CD14-positive monocyte (primary cell): ENCODE measurements at regions not wholly inside any gene's neighbourhood (a gene's known extent, or its start where the extent isn't known, plus 50 kb on each side); places are given as distances from the start of the nearest gene placed in this dataset.

Experiments
- DNase-seq, 3 donors: peaks; one replicate each; pipeline ENCODE4 v3.0.0-alpha.2; 2011 to 2022
- H2AFZ ChIP-seq: 2 replicates; pipeline ENCODE4 v1.6.0; 2012; ENCODE audit warnings: mild to moderate bottlenecking, low read depth, low read length, inconsistent platforms; ENCODE audit not compliant: insufficient read depth, poor library complexity, severe bottlenecking
- H3K27ac ChIP-seq, 2 donors: 1 replicate in 1 of 2; 2 replicates in 1 of 2; pipeline ENCODE4 v1.5.1; 2012 to 2013; ENCODE audit warnings: low read length in 2 of 2, control low read depth in 1 of 2, inconsistent platforms in 1 of 2, low read depth in 1 of 2, mild to moderate bottlenecking in 1 of 2
- H3K27me3 ChIP-seq, 2 donors: one replicate each; pipeline versions ENCODE4 v1.6.0 to v1.6.1; 2011 to 2013; ENCODE audit warnings: low read length in 2 of 2; ENCODE audit not compliant: control insufficient read depth in 2 of 2, insufficient read depth in 2 of 2
- H3K36me3 ChIP-seq, 2 donors: replicated peaks in 1 of 2; 1 replicate in 1 of 2; 2 replicates in 1 of 2; pipeline versions ENCODE4 v1.5.1 to v1.6.1; 2012 to 2013; ENCODE audit warnings: low read length in 2 of 2, control low read depth in 1 of 2, inconsistent platforms in 1 of 2, mild to moderate bottlenecking in 1 of 2; ENCODE audit not compliant: insufficient read depth in 2 of 2, control insufficient read depth in 1 of 2
- H3K4me1 ChIP-seq, 2 donors: 1 replicate in 1 of 2; 2 replicates in 1 of 2; pipeline versions ENCODE4 v1.5.1 to v1.6.1; 2012 to 2013; ENCODE audit warnings: low read length in 2 of 2, control low read depth in 1 of 2, inconsistent platforms in 1 of 2, mild to moderate bottlenecking in 1 of 2, moderate library complexity in 1 of 2; ENCODE audit not compliant: insufficient read depth in 2 of 2, control insufficient read depth in 1 of 2
- H3K4me2 ChIP-seq: replicated peaks from 2 replicates; pipeline ENCODE3; 2012; ENCODE audit warnings: low read length, moderate library complexity, mild to moderate bottlenecking; ENCODE audit not compliant: poor library complexity, severe bottlenecking; ENCODE audit errors: extremely low read depth
- H3K4me3 ChIP-seq, 3 experiments: fragments of 200-600 bp in 1 of 3; sonication (generic) in 1 of 3; replicated peaks in 1 of 3; 1 replicate in 2 of 3; 2 replicates in 1 of 3; pipeline ENCODE4 v1.5.1; 2011 to 2013; ENCODE audit warnings: low read length in 3 of 3, mild to moderate bottlenecking in 3 of 3, control low read depth in 2 of 3, low read depth in 2 of 3, inconsistent platforms in 1 of 3, moderate library complexity in 1 of 3
- H3K79me2 ChIP-seq: 2 replicates; pipeline ENCODE4 v1.6.0; 2012; ENCODE audit warnings: mild to moderate bottlenecking, control low read depth, inconsistent platforms, low read length, moderate library complexity; ENCODE audit not compliant: insufficient read depth
- H3K9ac ChIP-seq: 2 replicates; pipeline ENCODE4 v1.6.0; 2017; ENCODE audit warnings: low read length, mild to moderate bottlenecking; ENCODE audit not compliant: insufficient read depth, poor library complexity, severe bottlenecking
- H3K9me3 ChIP-seq, 2 donors: replicated peaks in 1 of 2; 1 replicate in 1 of 2; 2 replicates in 1 of 2; pipeline versions ENCODE4 v1.5.1 to v1.6.1; 2012 to 2013; ENCODE audit warnings: low read length in 2 of 2, control low read depth in 1 of 2; ENCODE audit not compliant: control insufficient read depth in 1 of 2, insufficient read depth in 1 of 2
- H4K20me1 ChIP-seq: 2 replicates; pipeline ENCODE4 v1.6.0; 2012; ENCODE audit warnings: mild to moderate bottlenecking, low read length, control low read depth, moderate library complexity; ENCODE audit not compliant: insufficient read depth
- H3K27ac Mint-ChIP-seq, 7 donors: one replicate each; pipeline ENCODE4 v1.8.0; 2020; ENCODE audit warnings: mild to moderate bottlenecking in 7 of 7, mixed read lengths in 7 of 7, moderate library complexity in 6 of 7, inconsistent platforms in 2 of 7
- H3K27me3 Mint-ChIP-seq, 3 donors: one replicate each; pipeline ENCODE4 v1.8.0; 2021 to 2022; ENCODE audit warnings: low read depth in 3 of 3, mild to moderate bottlenecking in 3 of 3, mixed read lengths in 3 of 3, moderate library complexity in 3 of 3, inconsistent platforms in 1 of 3
- H3K36me3 Mint-ChIP-seq, 2 donors: one replicate each; pipeline ENCODE4 v1.8.0; 2020; ENCODE audit warnings: mixed read lengths in 2 of 2, inconsistent platforms in 1 of 2, mild to moderate bottlenecking in 1 of 2
- H3K4me1 Mint-ChIP-seq: one replicate; pipeline ENCODE4 v1.8.0; 2020; ENCODE audit warnings: mild to moderate bottlenecking, mixed read lengths
- H3K4me3 Mint-ChIP-seq, 2 donors: one replicate each; pipeline ENCODE4 v1.8.0; 2020; ENCODE audit warnings: mild to moderate bottlenecking in 2 of 2, mixed read lengths in 2 of 2, moderate library complexity in 1 of 2
- H3K9me3 Mint-ChIP-seq, 7 donors: one replicate each; pipeline ENCODE4 v1.8.0; 2020 to 2022; ENCODE audit warnings: mixed read lengths in 7 of 7, mild to moderate bottlenecking in 6 of 7, moderate library complexity in 6 of 7, inconsistent platforms in 2 of 7
- CTCF ChIP-seq: fragments of 200-600 bp; IDR thresholded peaks from one replicate; pipeline ENCODE4 v1.8.0; 2022; ENCODE audit warnings: antibody characterized with exemption, mild to moderate bottlenecking
- WGBS: methylation state at CpG from one replicate; pipeline ENCODE4 v1.1.5; 2013; ENCODE audit warnings: missing lambda C conversion rate; ENCODE audit not compliant: insufficient coverage; 5-methylcytosine and 5-hydroxymethylcytosine counted together
- intact Hi-C, 2 donors: fragments of 100-400 bp; cut with micrococcal nuclease; formaldehyde crosslinking; loops; one replicate each; pipeline versions ENCODE4 v1.15.0 to v1.15.1; 2023

- peaks cover 2 to 11% (median 3%) of the 10 kb centered on the region in 3 donors for H3K27me3 Mint-ChIP-seq
- Histone ChIP-seq H3K36me3 (no peaks in the 10 kb centered on the region), H3K9ac (no peak overlapping the region), H3K4me3 (no peak overlapping the region), H3K4me1 (no peaks in the 10 kb centered on the region), H3K4me2 (no peak overlapping the region), H3K79me2 (no peaks in the 10 kb centered on the region), H3K27ac (no peak overlapping the region), H3K9me3 (no peaks in the 10 kb centered on the region), H2AFZ (no peak overlapping the region), H3K27me3 (peaks cover 11 to 26% of the 10 kb centered on the region in 2 donors), H4K20me1 (no peaks in the 10 kb centered on the region)
- intact Hi-C loops = no loop called here
- peaks cover 10% of the 10 kb centered on the region for H3K4me1 Mint-ChIP-seq
- no peaks in the 10 kb centered on the region for H3K9me3 Mint-ChIP-seq
- 100% methylated on average over 1 of the region's 2 CpGs for WGBS
- H3K4me3 Mint-ChIP-seq = no peak overlapping the region
- no peaks in the 10 kb centered on the region for H3K36me3 Mint-ChIP-seq
- TF ChIP-seq CTCF = no peak
- no peak overlapping the region for H3K27ac Mint-ChIP-seq
- no peak for DNase-seq
These were observed 70.3 kb upstream of the NHSL1 start for GRCh38 chr6:138569554-138569953.

- Histone ChIP-seq H3K4me3 (no peak overlapping the region), H3K27me3 (peaks cover 11 to 26% of the 10 kb centered on the region in 2 donors), H3K4me1 (no peaks in the 10 kb centered on the region), H3K79me2 (no peaks in the 10 kb centered on the region), H3K9me3 (no peaks in the 10 kb centered on the region), H2AFZ (no peak overlapping the region), H3K9ac (no peak overlapping the region), H3K36me3 (no peaks in the 10 kb centered on the region), H4K20me1 (no peaks in the 10 kb centered on the region), H3K27ac (no peak overlapping the region), H3K4me2 (no peak overlapping the region)
- TF ChIP-seq CTCF = no peak
- no peaks in the 10 kb centered on the region for H3K9me3 Mint-ChIP-seq
- intact Hi-C loops = no loop called here
- H3K4me1 Mint-ChIP-seq = peaks cover 10% of the 10 kb centered on the region
- no peak for DNase-seq
- no peaks in the 10 kb centered on the region for H3K36me3 Mint-ChIP-seq
- 93% methylated on average over 4 of the region's 7 CpGs for WGBS
- peaks cover 3 to 11% (median 4%) of the 10 kb centered on the region in 3 donors for H3K27me3 Mint-ChIP-seq
- H3K4me3 Mint-ChIP-seq = no peak overlapping the region
- no peak overlapping the region for H3K27ac Mint-ChIP-seq
These were observed 70.9 kb upstream of the NHSL1 start for GRCh38 chr6:138569970-138570724.
